ENCODE measurements at regions not wholly inside any gene's neighbourhood (a gene's known extent, or its start where the extent isn't known, plus 50 kb on each side); places are given as distances from the start of the nearest gene placed in this dataset.

- no peaks in the 10 kb centered on the region for H3K36me3 ChIP-seq
- TF ChIP-seq, protein P1, sequence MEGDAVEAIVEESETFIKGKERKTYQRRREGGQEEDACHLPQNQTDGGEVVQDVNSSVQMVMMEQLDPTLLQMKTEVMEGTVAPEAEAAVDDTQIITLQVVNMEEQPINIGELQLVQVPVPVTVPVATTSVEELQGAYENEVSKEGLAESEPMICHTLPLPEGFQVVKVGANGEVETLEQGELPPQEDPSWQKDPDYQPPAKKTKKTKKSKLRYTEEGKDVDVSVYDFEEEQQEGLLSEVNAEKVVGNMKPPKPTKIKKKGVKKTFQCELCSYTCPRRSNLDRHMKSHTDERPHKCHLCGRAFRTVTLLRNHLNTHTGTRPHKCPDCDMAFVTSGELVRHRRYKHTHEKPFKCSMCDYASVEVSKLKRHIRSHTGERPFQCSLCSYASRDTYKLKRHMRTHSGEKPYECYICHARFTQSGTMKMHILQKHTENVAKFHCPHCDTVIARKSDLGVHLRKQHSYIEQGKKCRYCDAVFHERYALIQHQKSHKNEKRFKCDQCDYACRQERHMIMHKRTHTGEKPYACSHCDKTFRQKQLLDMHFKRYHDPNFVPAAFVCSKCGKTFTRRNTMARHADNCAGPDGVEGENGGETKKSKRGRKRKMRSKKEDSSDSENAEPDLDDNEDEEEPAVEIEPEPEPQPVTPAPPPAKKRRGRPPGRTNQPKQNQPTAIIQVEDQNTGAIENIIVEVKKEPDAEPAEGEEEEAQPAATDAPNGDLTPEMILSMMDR (IDR thresholded peaks at IDR 0.05) = no peak
- TF ChIP-seq EP300 (IDR thresholded peaks at IDR 0.05; ENCODE audit: low read depth) (no peak), POLR2A (IDR thresholded peaks at IDR 0.05) (no peak), POLR2AphosphoS5 (IDR thresholded peaks at IDR 0.05) (no peak)
- intact Hi-C loops (cut with DNase I; ENCODE audit: low total_unique reads) (no loop called here), in situ Hi-C loops (cut with MboI; ENCODE audit: low pct_ligation_motif_present in 1 of 4, low pct_unique_long_range_greater_than_20kb in 1 of 4, low sequenced_read_pairs in 3 of 4) (no loop called here)
- H3K27me3 ChIP-seq = no peaks in the 10 kb centered on the region
- 61 to 63% methylated on average over 2 of the region's 2 CpGs for WGBS, 2 donors (ENCODE audit: low coverage in 1 of 2)
- H3K4me1 ChIP-seq = no peaks in the 10 kb centered on the region
- no peak overlapping the region for H3K27ac ChIP-seq
- no peak for DNase-seq
- H3K4me3 ChIP-seq = no peak overlapping the region
- H3K9me3 ChIP-seq = no peaks in the 10 kb centered on the region
These were observed 553.9 kb upstream of the POM121L12 start for GRCh38 chr7:52481571-52481970.

DNA sequence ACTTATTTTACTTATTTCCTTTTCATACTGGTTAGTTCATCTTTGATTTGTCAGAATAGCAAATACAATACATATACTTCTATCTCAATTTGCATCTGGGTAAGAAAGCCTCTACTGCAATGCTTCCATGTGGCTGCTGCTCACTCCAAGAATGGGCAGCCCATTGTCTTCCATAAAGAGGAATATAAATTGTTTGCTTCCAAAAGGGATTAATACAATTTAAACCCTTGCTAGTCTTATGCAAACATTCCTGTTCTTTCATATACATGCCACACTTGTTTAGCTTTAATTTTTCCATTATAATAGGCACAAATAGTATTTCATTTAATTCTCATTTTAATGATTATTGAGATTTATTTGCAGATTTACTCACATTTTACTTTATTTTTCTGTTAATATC is 555.4 kb upstream of the POM121L12 start:
- Histone ChIP-seq H3K27ac (no peak overlapping the region), H3K36me3 (no peaks in the 10 kb centered on the region), H3K9me3 (no peaks in the 10 kb centered on the region), H3K4me3 (no peak overlapping the region), H3K27me3 (no peaks in the 10 kb centered on the region), H3K4me1 (no peaks in the 10 kb centered on the region)
- intact Hi-C loops (cut with DNase I; ENCODE audit: low total_unique reads) = no loop called here
- no peak for DNase-seq
- in situ Hi-C loops (cut with MboI; ENCODE audit: low pct_ligation_motif_present in 1 of 4, low pct_unique_long_range_greater_than_20kb in 1 of 4, low sequenced_read_pairs in 3 of 4) = no loop called here
- TF ChIP-seq EP300 (IDR thresholded peaks at IDR 0.05; ENCODE audit: low read depth) = no peak
- no peak for TF ChIP-seq POLR2A (IDR thresholded peaks at IDR 0.05)
- TF ChIP-seq POLR2AphosphoS5 (IDR thresholded peaks at IDR 0.05) = no peak
- TF ChIP-seq, protein P1 (IDR thresholded peaks at IDR 0.05) = no peak

- intact Hi-C loops (cut with DNase I; ENCODE audit: low total_unique reads) (no loop called here), in situ Hi-C loops (cut with MboI; ENCODE audit: low pct_ligation_motif_present in 1 of 4, low pct_unique_long_range_greater_than_20kb in 1 of 4, low sequenced_read_pairs in 3 of 4) (no loop called here)
- no peak for DNase-seq
These were observed 560.3 kb upstream of the POM121L12 start for GRCh38 chr7:52475001-52475582.

GRCh38 chr7:52473756-52474155 is 561.7 kb upstream of the POM121L12 start:
- 50 to 53% methylated on average over 1 of the region's 1 CpG for WGBS, 2 donors (ENCODE audit: low coverage in 1 of 2)
- intact Hi-C loops (cut with DNase I; ENCODE audit: low total_unique reads) (no loop called here), in situ Hi-C loops (cut with MboI; ENCODE audit: low pct_ligation_motif_present in 1 of 4, low pct_unique_long_range_greater_than_20kb in 1 of 4, low sequenced_read_pairs in 3 of 4) (no loop called here)
- Histone ChIP-seq H3K27me3 (no peaks in the 10 kb centered on the region), H3K9me3 (no peaks in the 10 kb centered on the region), H3K36me3 (no peaks in the 10 kb centered on the region), H3K4me3 (no peak overlapping the region), H3K27ac (no peak overlapping the region), H3K4me1 (no peaks in the 10 kb centered on the region)
- TF ChIP-seq POLR2A (IDR thresholded peaks at IDR 0.05) (no peak), POLR2AphosphoS5 (IDR thresholded peaks at IDR 0.05) (no peak), EP300 (IDR thresholded peaks at IDR 0.05; ENCODE audit: low read depth) (no peak)
- TF ChIP-seq, protein P1 (IDR thresholded peaks at IDR 0.05) = no peak
- DNase-seq = no peak

More at GRCh38 chr7:52475001-52475582, 560.3 kb upstream of the POM121L12 start:
- Histone ChIP-seq H3K9me3 (no peaks in the 10 kb centered on the region), H3K27ac (no peak overlapping the region), H3K27me3 (no peaks in the 10 kb centered on the region), H3K4me3 (no peak overlapping the region), H3K36me3 (no peaks in the 10 kb centered on the region), H3K4me1 (no peaks in the 10 kb centered on the region)
- TF ChIP-seq POLR2A (IDR thresholded peaks at IDR 0.05) (no peak), POLR2AphosphoS5 (IDR thresholded peaks at IDR 0.05) (no peak), EP300 (IDR thresholded peaks at IDR 0.05; ENCODE audit: low read depth) (no peak)
- TF ChIP-seq, protein P1 (IDR thresholded peaks at IDR 0.05) = no peak
